Muscle layer of colon (tissue), 2 donors: ENCODE measurements at regions not wholly inside any gene's neighbourhood (a gene's known extent, or its start where the extent isn't known, plus 50 kb on each side); places are given as distances from the start of the nearest gene placed in this dataset.
"Not testable (repeated sequence)": the region's sequence is repeated elsewhere in the genome, so short reads cannot be mapped to it uniquely, and the experiment has no call there.

ENCODE experiments used
- H3K27ac ChIP-seq: one replicate; pipeline ENCODE4 v1.7.0; 2013; ENCODE audit warnings: low read depth, mild to moderate bottlenecking, low read length, moderate library complexity
- H3K27me3 ChIP-seq, 2 donors: one replicate each; pipeline ENCODE4 v1.7.0; 2013; ENCODE audit warnings: low read length in 2 of 2, mild to moderate bottlenecking in 2 of 2; ENCODE audit not compliant: insufficient read depth in 2 of 2, control insufficient read depth in 1 of 2
- H3K36me3 ChIP-seq: one replicate; pipeline ENCODE4 v1.7.0; 2013; ENCODE audit warnings: mild to moderate bottlenecking, low read length; ENCODE audit not compliant: insufficient read depth
- H3K4me1 ChIP-seq: one replicate; pipeline ENCODE4 v1.7.0; 2013; ENCODE audit warnings: mild to moderate bottlenecking, low read length; ENCODE audit not compliant: insufficient read depth
- H3K4me3 ChIP-seq, 2 donors: one replicate each; pipeline ENCODE4 v1.7.0; 2013; ENCODE audit warnings: low read length in 2 of 2, low read depth in 1 of 2, mild to moderate bottlenecking in 1 of 2, moderate library complexity in 1 of 2
- H3K9ac ChIP-seq: one replicate; pipeline ENCODE4 v1.7.0; 2013; ENCODE audit warnings: low read length
- H3K9me3 ChIP-seq: one replicate; pipeline ENCODE4 v1.7.0; 2013; ENCODE audit warnings: mild to moderate bottlenecking, low read length
- donor health status: abdominal sarcoma.
- donor health status: Adenocarcinoma of cecum.

GRCh38 chr22:23456666-23457379 is 123.3 kb downstream of the IGLL1 start:
- not testable (repeated sequence) for H3K27ac ChIP-seq, H3K4me3 ChIP-seq, H3K36me3 ChIP-seq, H3K27me3 ChIP-seq, H3K9ac ChIP-seq, H3K9me3 ChIP-seq, H3K4me1 ChIP-seq

- H3K36me3 ChIP-seq, H3K9me3 ChIP-seq, H3K4me3 ChIP-seq, H3K27ac ChIP-seq, H3K27me3 ChIP-seq, H3K4me1 ChIP-seq, H3K9ac ChIP-seq: not testable (repeated sequence)
These were observed 125.7 kb downstream of the IGLL1 start for GRCh38 chr22:23454345-23454744.

GRCh38 chr22:23453277-23453676 is 126.8 kb downstream of the IGLL1 start:
- no peaks in the 10 kb centered on the region for H3K36me3 ChIP-seq
- no peak overlapping the region for H3K27ac ChIP-seq
- no peaks in the 10 kb centered on the region for H3K9me3 ChIP-seq
- no peak overlapping the region for H3K4me3 ChIP-seq
- H3K9ac ChIP-seq: no peak overlapping the region
- no peaks in the 10 kb centered on the region for H3K4me1 ChIP-seq
- H3K27me3 ChIP-seq: no peaks in the 10 kb centered on the region

GRCh38 chr22:23452231-23453010 is 127.7 kb downstream of the IGLL1 start:
- Histone ChIP-seq H3K4me1 (no peaks in the 10 kb centered on the region), H3K27me3 (no peaks in the 10 kb centered on the region), H3K9ac (no peak overlapping the region), H3K27ac (no peak overlapping the region), H3K4me3 (no peak overlapping the region), H3K9me3 (no peaks in the 10 kb centered on the region), H3K36me3 (no peaks in the 10 kb centered on the region)

- H3K4me3 ChIP-seq, H3K27me3 ChIP-seq, H3K4me1 ChIP-seq, H3K9me3 ChIP-seq, H3K27ac ChIP-seq, H3K9ac ChIP-seq, H3K36me3 ChIP-seq: not testable (repeated sequence)
These were observed 128.4 kb downstream of the IGLL1 start for GRCh38 chr22:23451452-23452230.

- H3K4me3 ChIP-seq, H3K9ac ChIP-seq, H3K36me3 ChIP-seq, H3K27ac ChIP-seq, H3K4me1 ChIP-seq, H3K9me3 ChIP-seq, H3K27me3 ChIP-seq: not testable (repeated sequence)
These were observed 129.3 kb downstream of the IGLL1 start for GRCh38 chr22:23450821-23451220.

- H3K9me3 ChIP-seq: no peaks in the 10 kb centered on the region
- no peaks in the 10 kb centered on the region for H3K36me3 ChIP-seq
- H3K27me3 ChIP-seq: no peaks in the 10 kb centered on the region
- no peaks in the 10 kb centered on the region for H3K4me1 ChIP-seq
- no peak overlapping the region for H3K4me3 ChIP-seq
- no peak overlapping the region for H3K27ac ChIP-seq
- no peak overlapping the region for H3K9ac ChIP-seq
These were observed 129.7 kb downstream of the IGLL1 start for GRCh38 chr22:23450434-23450795.

- not testable (repeated sequence) for H3K27me3 ChIP-seq, H3K27ac ChIP-seq, H3K4me1 ChIP-seq, H3K9ac ChIP-seq, H3K36me3 ChIP-seq, H3K4me3 ChIP-seq, H3K9me3 ChIP-seq
These were observed 130.2 kb downstream of the IGLL1 start for GRCh38 chr22:23449748-23450433.

GRCh38 chr22:23448499-23449288 is 131.4 kb downstream of the IGLL1 start:
- H3K4me1 ChIP-seq, H3K36me3 ChIP-seq, H3K9ac ChIP-seq, H3K27ac ChIP-seq, H3K9me3 ChIP-seq, H3K27me3 ChIP-seq, H3K4me3 ChIP-seq: not testable (repeated sequence)

GRCh38 chr22:23446796-23447350 is 133.2 kb downstream of the IGLL1 start:
- H3K27me3 ChIP-seq: no peaks in the 10 kb centered on the region

More at GRCh38 chr22:23446796-23447350, 133.2 kb downstream of the IGLL1 start:
- Histone ChIP-seq H3K4me3 (no peak overlapping the region), H3K9me3 (no peaks in the 10 kb centered on the region), H3K36me3 (no peaks in the 10 kb centered on the region), H3K27ac (no peak overlapping the region), H3K9ac (no peak overlapping the region), H3K4me1 (no peaks in the 10 kb centered on the region)
